CD4-positive, alpha-beta memory T cell (primary cell): ENCODE measurements at regions not wholly inside any gene's neighbourhood (a gene's known extent, or its start where the extent isn't known, plus 50 kb on each side); places are given as distances from the start of the nearest gene placed in this dataset.

Experiments
- CTCF ChIA-PET: fragments of 350-600 bp; sonication (Branson Sonifier 250); formaldehyde crosslinking; loops from one replicate; lab custom pipeline; 2021; ENCODE audit warnings: inconsistent platforms; ENCODE audit not compliant: partially characterized antibody; lab: Charles Lee
- POLR2A ChIA-PET: fragments of 350-600 bp; sonication (Branson Sonifier 250); formaldehyde crosslinking; loops from one replicate; lab custom pipeline; 2021; ENCODE audit not compliant: partially characterized antibody; lab: Charles Lee
- DNase-seq, 5 donors: peaks; one replicate each; pipeline versions ENCODE4 v3.0.0 to v3.0.0-alpha.2; 2020 to 2022; ENCODE audit warnings: mixed read lengths in 1 of 5
- H3K27ac ChIP-seq: one replicate; pipeline ENCODE4 v1.7.0; 2013; ENCODE audit warnings: low read depth, low read length
- H3K27me3 ChIP-seq: 2 replicates; pipeline ENCODE4 v1.7.0; 2013; ENCODE audit warnings: mild to moderate bottlenecking, low read length, moderate library complexity; ENCODE audit not compliant: insufficient read depth
- H3K36me3 ChIP-seq: 2 replicates; pipeline ENCODE4 v1.7.0; 2013; ENCODE audit warnings: mild to moderate bottlenecking, low read length, moderate library complexity; ENCODE audit not compliant: insufficient read depth
- H3K4me1 ChIP-seq: 2 replicates; pipeline ENCODE4 v1.7.0; 2013; ENCODE audit warnings: mild to moderate bottlenecking, low read length, moderate library complexity; ENCODE audit not compliant: insufficient read depth
- H3K4me3 ChIP-seq, 2 donors: one replicate each; pipeline ENCODE4 v1.7.0; 2013; ENCODE audit warnings: low read length in 2 of 2, mild to moderate bottlenecking in 1 of 2
- H3K9me3 ChIP-seq, 2 donors: one replicate each; pipeline ENCODE4 v1.7.0; 2013; ENCODE audit warnings: low read length in 2 of 2, control low read depth in 1 of 2; ENCODE audit not compliant: control insufficient read depth in 1 of 2
- H3K27ac Mint-ChIP-seq, 7 donors: one replicate each; pipeline ENCODE4 v1.8.0; 2020 to 2021; ENCODE audit warnings: mixed read lengths in 7 of 7, mild to moderate bottlenecking in 6 of 7, inconsistent platforms in 3 of 7, moderate library complexity in 3 of 7
- H3K27me3 Mint-ChIP-seq, 2 donors: one replicate each; pipeline ENCODE4 v1.8.0; 2020 to 2021; ENCODE audit warnings: mixed read lengths in 2 of 2
- H3K36me3 Mint-ChIP-seq, 2 donors: one replicate each; pipeline ENCODE4 v1.8.0; 2020 to 2021; ENCODE audit warnings: mixed read lengths in 2 of 2, inconsistent platforms in 1 of 2, mild to moderate bottlenecking in 1 of 2
- H3K4me1 Mint-ChIP-seq, 4 donors: one replicate each; pipeline ENCODE4 v1.8.0; 2020 to 2021; ENCODE audit warnings: mixed read lengths in 4 of 4, mild to moderate bottlenecking in 1 of 4
- H3K4me3 Mint-ChIP-seq, 8 donors: one replicate each; pipeline ENCODE4 v1.8.0; 2020 to 2021; ENCODE audit warnings: mixed read lengths in 8 of 8, mild to moderate bottlenecking in 7 of 8, moderate library complexity in 6 of 8, inconsistent platforms in 3 of 8
- H3K9me3 Mint-ChIP-seq, 8 donors: one replicate each; pipeline ENCODE4 v1.8.0; 2020 to 2021; ENCODE audit warnings: mixed read lengths in 8 of 8, mild to moderate bottlenecking in 5 of 8, inconsistent platforms in 3 of 8, moderate library complexity in 1 of 8
- intact Hi-C: fragments of 100-400 bp; cut with micrococcal nuclease; formaldehyde crosslinking; loops from one replicate; pipeline ENCODE4 v1.15.1; 2023

- Histone ChIP-seq H3K27ac (no peak overlapping the region), H3K36me3 (no peaks in the 10 kb centered on the region), H3K27me3 (no peaks in the 10 kb centered on the region), H3K4me3 (no peak overlapping the region), H3K9me3 (peaks cover 0 to 6% of the 10 kb centered on the region in 2 donors), H3K4me1 (no peaks in the 10 kb centered on the region)
- H3K9me3 Mint-ChIP-seq, result peaks cover 0 to 25% (median 19%) of the 10 kb centered on the region in 8 donors
- no peak for DNase-seq
- peaks cover 4 to 9% of the 10 kb centered on the region in 2 donors for H3K27me3 Mint-ChIP-seq
- H3K4me1 Mint-ChIP-seq, result no peaks in the 10 kb centered on the region
- H3K4me3 Mint-ChIP-seq, result no peak overlapping the region
- ChIA-PET CTCF (no interaction called here), POLR2A (no interaction called here)
- peaks cover 0 to 4% of the 10 kb centered on the region in 2 donors for H3K36me3 Mint-ChIP-seq
- H3K27ac Mint-ChIP-seq, result no peak overlapping the region
- intact Hi-C loops, result no loop called here
These were observed 202.6 kb downstream of the CD109 start for GRCh38 chr6:73898599-73898998.

GRCh38 chr6:73893696-73894095 is 197.7 kb downstream of the CD109 start:
- no peaks in the 10 kb centered on the region for H3K4me1 ChIP-seq

GRCh38 chr6:73888050-73888449 is 192.0 kb downstream of the CD109 start:
- H3K4me3 ChIP-seq, result no peak overlapping the region
- peaks cover 8% of the 10 kb centered on the region for H3K4me1 ChIP-seq
- Mint-ChIP-seq H3K27me3 (no peaks in the 10 kb centered on the region), H3K4me3 (no peak overlapping the region), H3K27ac (no peak overlapping the region), H3K9me3 (peaks cover 0 to 12% (median 0%) of the 10 kb centered on the region in 8 donors), H3K36me3 (no peaks in the 10 kb centered on the region), H3K4me1 (peaks cover 0 to 13% (median 0%) of the 10 kb centered on the region in 4 donors)
- intact Hi-C loops, result no loop called here
- DNase-seq, result no peak
- CTCF ChIA-PET, result no interaction called here
- no peaks in the 10 kb centered on the region for H3K9me3 ChIP-seq
- POLR2A ChIA-PET, result no interaction called here
- H3K36me3 ChIP-seq, result no peaks in the 10 kb centered on the region
- H3K27ac ChIP-seq, result no peak overlapping the region
- no peaks in the 10 kb centered on the region for H3K27me3 ChIP-seq

More at GRCh38 chr6:73893696-73894095, 197.7 kb downstream of the CD109 start:
- H3K36me3 Mint-ChIP-seq, result no peaks in the 10 kb centered on the region
- no peak overlapping the region for H3K4me3 Mint-ChIP-seq
- H3K9me3 Mint-ChIP-seq, result peaks cover 0 to 12% (median 2%) of the 10 kb centered on the region in 8 donors
- Histone ChIP-seq H3K9me3 (no peaks in the 10 kb centered on the region), H3K4me3 (no peak overlapping the region), H3K27ac (no peak overlapping the region), H3K27me3 (no peaks in the 10 kb centered on the region), H3K36me3 (no peaks in the 10 kb centered on the region)
- CTCF ChIA-PET, result no interaction called here
- DNase-seq, result no peak
- POLR2A ChIA-PET, result no interaction called here
- intact Hi-C loops, result no loop called here
- no peak overlapping the region for H3K27ac Mint-ChIP-seq
- H3K4me1 Mint-ChIP-seq, result no peaks in the 10 kb centered on the region
- H3K27me3 Mint-ChIP-seq, result peaks cover 4 to 7% of the 10 kb centered on the region in 2 donors

- H3K4me1 ChIP-seq, result peaks cover 8% of the 10 kb centered on the region
- Mint-ChIP-seq H3K4me1 (peaks cover 0 to 13% (median 0%) of the 10 kb centered on the region in 4 donors), H3K4me3 (no peak overlapping the region), H3K27me3 (no peaks in the 10 kb centered on the region), H3K9me3 (no peaks in the 10 kb centered on the region), H3K36me3 (no peaks in the 10 kb centered on the region), H3K27ac (no peak overlapping the region)
- H3K4me3 ChIP-seq, result no peak overlapping the region
- no peaks in the 10 kb centered on the region for H3K27me3 ChIP-seq
- intact Hi-C loops, result no loop called here
- ChIA-PET POLR2A (no interaction called here), CTCF (no interaction called here)
- H3K27ac ChIP-seq, result no peak overlapping the region
- DNase-seq, result no peak
- H3K9me3 ChIP-seq, result no peaks in the 10 kb centered on the region
- no peaks in the 10 kb centered on the region for H3K36me3 ChIP-seq
These were observed 189.4 kb downstream of the CD109 start for GRCh38 chr6:73885393-73885792.

GRCh38 chr6:73884540-73884939 is 188.5 kb downstream of the CD109 start:
- intact Hi-C loops, result no loop called here
- Mint-ChIP-seq H3K4me1 (peaks cover 0 to 13% (median 0%) of the 10 kb centered on the region in 4 donors), H3K27me3 (no peaks in the 10 kb centered on the region), H3K9me3 (no peaks in the 10 kb centered on the region), H3K27ac (no peak overlapping the region), H3K4me3 (no peak overlapping the region), H3K36me3 (no peaks in the 10 kb centered on the region)
- Histone ChIP-seq H3K36me3 (no peaks in the 10 kb centered on the region), H3K27ac (no peak overlapping the region), H3K9me3 (no peaks in the 10 kb centered on the region), H3K4me1 (peaks cover 8% of the 10 kb centered on the region), H3K27me3 (no peaks in the 10 kb centered on the region), H3K4me3 (no peak overlapping the region)
- ChIA-PET POLR2A (no interaction called here), CTCF (no interaction called here)
- no peak for DNase-seq

- H3K9me3 Mint-ChIP-seq, result peaks cover 0 to 2% (median 0%) of the 10 kb centered on the region in 8 donors
- H3K4me1 Mint-ChIP-seq, result peaks cover 0 to 3% (median under 1%) of the 10 kb centered on the region in 4 donors
- no peaks in the 10 kb centered on the region for H3K27me3 ChIP-seq
- H3K27ac ChIP-seq, result no peak overlapping the region
- POLR2A ChIA-PET, result no interaction called here
- no peak overlapping the region for H3K4me3 ChIP-seq
- H3K27me3 Mint-ChIP-seq, result peaks cover 0 to 3% of the 10 kb centered on the region in 2 donors
- no peak for DNase-seq
- H3K9me3 ChIP-seq, result no peaks in the 10 kb centered on the region
- no peaks in the 10 kb centered on the region for H3K36me3 ChIP-seq
- H3K36me3 Mint-ChIP-seq, result no peaks in the 10 kb centered on the region
- CTCF ChIA-PET, result no interaction called here
- H3K27ac Mint-ChIP-seq, result no peak overlapping the region
- H3K4me1 ChIP-seq, result no peaks in the 10 kb centered on the region
- intact Hi-C loops, result no loop called here
- no peak overlapping the region for H3K4me3 Mint-ChIP-seq
These were observed 183.7 kb downstream of the CD109 start for GRCh38 chr6:73879501-73880293.

- ChIA-PET POLR2A (no interaction called here), CTCF (no interaction called here)
- H3K27ac ChIP-seq, result no peak overlapping the region
- H3K36me3 ChIP-seq, result no peaks in the 10 kb centered on the region
- H3K4me1 ChIP-seq, result no peaks in the 10 kb centered on the region
- Mint-ChIP-seq H3K27ac (no peak overlapping the region), H3K9me3 (peaks cover 0 to 2% (median 0%) of the 10 kb centered on the region in 8 donors), H3K4me3 (no peak overlapping the region), H3K36me3 (no peaks in the 10 kb centered on the region), H3K4me1 (peaks cover 0 to 8% (median 5%) of the 10 kb centered on the region in 4 donors), H3K27me3 (peaks cover 0 to 3% of the 10 kb centered on the region in 2 donors)
- no peaks in the 10 kb centered on the region for H3K27me3 ChIP-seq
- DNase-seq, result no peak
- no peak overlapping the region for H3K4me3 ChIP-seq
- intact Hi-C loops, result no loop called here
- H3K9me3 ChIP-seq, result no peaks in the 10 kb centered on the region
These were observed 182.4 kb downstream of the CD109 start for GRCh38 chr6:73878403-73878802.
